ENCODE measurements at regions not wholly inside any gene's neighbourhood (a gene's known extent, or its start where the extent isn't known, plus 50 kb on each side); places are given as distances from the start of the nearest gene placed in this dataset.
"Not testable (repeated sequence)": the region's sequence is repeated elsewhere in the genome, so short reads cannot be mapped to it uniquely, and the experiment has no call there.

DNA sequence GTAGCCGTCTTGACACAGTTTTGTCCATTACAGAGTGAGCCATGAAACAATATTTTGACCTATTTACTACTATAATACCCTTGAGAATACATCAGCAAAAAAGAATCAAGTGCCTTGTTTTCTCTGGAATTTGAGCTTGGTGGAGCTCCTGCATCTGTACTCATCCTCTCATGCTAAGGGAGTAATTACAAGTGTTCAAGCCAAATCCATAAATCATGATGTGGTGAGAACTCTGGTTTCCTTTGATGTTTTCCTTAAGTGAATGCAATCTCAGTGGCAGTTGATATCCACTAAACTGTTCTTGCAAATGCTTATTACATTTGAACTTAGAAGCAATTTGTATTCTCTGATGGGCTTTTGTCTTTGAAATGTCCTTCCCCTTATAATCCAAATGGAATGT, 824.6 kb upstream of the TMPRSS15 start:
- Histone ChIP-seq H3K27ac (ENCODE audit: low read depth, low read length) (no peak overlapping the region), H3K79me2 (ENCODE audit: insufficient read depth, low read length) (no peaks in the 10 kb centered on the region), H3K4me2 (ENCODE audit: low read length) (no peak overlapping the region), H4K20me1 (ENCODE audit: insufficient read depth, low read length) (no peaks in the 10 kb centered on the region), H2AFZ (ENCODE audit: low read depth, low read length) (no peak overlapping the region), H3K9ac (ENCODE audit: low read length) (no peak overlapping the region), H3K36me3 (ENCODE audit: insufficient read depth, low read length) (no peaks in the 10 kb centered on the region), H3K9me3 (ENCODE audit: insufficient read depth, low read depth, low read length) (no peaks in the 10 kb centered on the region), H3K4me1 (ENCODE audit: insufficient read depth, low read length) (no peaks in the 10 kb centered on the region), H3K27me3 (ENCODE audit: insufficient read depth, low read length) (no peaks in the 10 kb centered on the region), H3K4me3 (ENCODE audit: insufficient read depth, low read depth, low read length) (no peak overlapping the region)
- H3K4me1 Mint-ChIP-seq (ENCODE audit: low read depth, unreplicated experiment), result no peaks in the 10 kb centered on the region
- no peak overlapping the region for H3K27ac Mint-ChIP-seq (ENCODE audit: unreplicated experiment)
- no peak overlapping the region for H3K4me3 Mint-ChIP-seq (ENCODE audit: unreplicated experiment)
- FAIRE-seq, result no peak
- no peaks in the 10 kb centered on the region for H3K36me3 Mint-ChIP-seq (ENCODE audit: low read depth, unreplicated experiment)
- no peak for TF ChIP-seq EZH2 (IDR thresholded peaks at IDR 0.05; ENCODE audit: insufficient read depth, low read length)
- no peak for TF ChIP-seq CTCF (IDR thresholded peaks at IDR 0.05; ENCODE audit: insufficient read depth, low read depth, low read length)
- DNase-seq (ENCODE audit: low read depth), result no peak
- H3K27me3 Mint-ChIP-seq (ENCODE audit: low read depth, unreplicated experiment), result no peaks in the 10 kb centered on the region
- no peaks in the 10 kb centered on the region for H3K9me3 Mint-ChIP-seq (ENCODE audit: unreplicated experiment)

GRCh38 chr21:19233841-19234240, 830.3 kb upstream of the TMPRSS15 start:
- not testable (repeated sequence) for H3K9me3 Mint-ChIP-seq (ENCODE audit: unreplicated experiment); H2AFZ ChIP-seq (ENCODE audit: low read depth, low read length); H3K9ac ChIP-seq (ENCODE audit: low read length); H3K79me2 ChIP-seq (ENCODE audit: insufficient read depth, low read length); H3K27ac ChIP-seq (ENCODE audit: low read depth, low read length); H4K20me1 ChIP-seq (ENCODE audit: insufficient read depth, low read length); H3K36me3 Mint-ChIP-seq (ENCODE audit: low read depth, unreplicated experiment); H3K4me1 Mint-ChIP-seq (ENCODE audit: low read depth, unreplicated experiment); H3K36me3 ChIP-seq (ENCODE audit: insufficient read depth, low read length); H3K4me3 ChIP-seq (ENCODE audit: insufficient read depth, low read depth, low read length); DNase-seq (ENCODE audit: low read depth); H3K4me1 ChIP-seq (ENCODE audit: insufficient read depth, low read length); H3K27me3 Mint-ChIP-seq (ENCODE audit: low read depth, unreplicated experiment); H3K4me3 Mint-ChIP-seq (ENCODE audit: unreplicated experiment); H3K4me2 ChIP-seq (ENCODE audit: low read length); FAIRE-seq; H3K27me3 ChIP-seq (ENCODE audit: insufficient read depth, low read length); H3K27ac Mint-ChIP-seq (ENCODE audit: unreplicated experiment); H3K9me3 ChIP-seq (ENCODE audit: insufficient read depth, low read depth, low read length)

GRCh38 chr21:19236209-19236608, 832.6 kb upstream of the TMPRSS15 start:
- no peak overlapping the region for H3K27ac Mint-ChIP-seq (ENCODE audit: unreplicated experiment)
- H3K36me3 Mint-ChIP-seq (ENCODE audit: low read depth, unreplicated experiment), result no peaks in the 10 kb centered on the region
- FAIRE-seq (no peak), DNase-seq (ENCODE audit: low read depth) (no peak)
- H3K4me3 ChIP-seq (ENCODE audit: insufficient read depth, low read depth, low read length), result no peak overlapping the region
- H3K36me3 ChIP-seq (ENCODE audit: insufficient read depth, low read length), result no peaks in the 10 kb centered on the region
- no peak overlapping the region for H3K27ac ChIP-seq (ENCODE audit: low read depth, low read length)
- H3K9me3 Mint-ChIP-seq (ENCODE audit: unreplicated experiment), result no peaks in the 10 kb centered on the region
- no peak overlapping the region for H2AFZ ChIP-seq (ENCODE audit: low read depth, low read length)
- no peaks in the 10 kb centered on the region for H3K9me3 ChIP-seq (ENCODE audit: insufficient read depth, low read depth, low read length)
- H3K9ac ChIP-seq (ENCODE audit: low read length), result no peak overlapping the region
- no peak overlapping the region for H3K4me3 Mint-ChIP-seq (ENCODE audit: unreplicated experiment)
- TF ChIP-seq EZH2 (IDR thresholded peaks at IDR 0.05; ENCODE audit: insufficient read depth, low read length) (no peak), CTCF (IDR thresholded peaks at IDR 0.05; ENCODE audit: insufficient read depth, low read depth, low read length) (no peak)
- no peaks in the 10 kb centered on the region for H3K4me1 Mint-ChIP-seq (ENCODE audit: low read depth, unreplicated experiment)
- H3K4me1 ChIP-seq (ENCODE audit: insufficient read depth, low read length), result no peaks in the 10 kb centered on the region
- H3K79me2 ChIP-seq (ENCODE audit: insufficient read depth, low read length), result no peaks in the 10 kb centered on the region
- H4K20me1 ChIP-seq (ENCODE audit: insufficient read depth, low read length), result no peaks in the 10 kb centered on the region
- H3K4me2 ChIP-seq (ENCODE audit: low read length), result no peak overlapping the region
- H3K27me3 ChIP-seq (ENCODE audit: insufficient read depth, low read length), result no peaks in the 10 kb centered on the region
- no peaks in the 10 kb centered on the region for H3K27me3 Mint-ChIP-seq (ENCODE audit: low read depth, unreplicated experiment)

Measured in astrocyte (in vitro differentiated cells and primary cell).